Nephron (organoid): ENCODE measurements at regions not wholly inside any gene's neighbourhood (a gene's known extent, or its start where the extent isn't known, plus 50 kb on each side); places are given as distances from the start of the nearest gene placed in this dataset.

Experiments used
- H3K27ac Mint-ChIP-seq, 3 experiments: 2 replicates each; pipeline ENCODE4 v1.8.0; 2020; ENCODE audit warnings: mixed read lengths in 3 of 3, mild to moderate bottlenecking in 2 of 3, moderate library complexity in 1 of 3
- H3K27me3 Mint-ChIP-seq: 2 replicates; pipeline ENCODE4 v1.8.0; 2021; ENCODE audit warnings: low read depth, mild to moderate bottlenecking, moderate library complexity, mixed read lengths
- H3K36me3 Mint-ChIP-seq: 2 replicates; pipeline ENCODE4 v1.8.0; 2020; ENCODE audit warnings: low read depth, mixed read lengths
- H3K4me1 Mint-ChIP-seq: 2 replicates; pipeline ENCODE4 v1.8.0; 2020; ENCODE audit warnings: mixed read lengths
- H3K4me3 Mint-ChIP-seq, 3 experiments: 2 replicates each; pipeline ENCODE4 v1.8.0; 2020; ENCODE audit warnings: mild to moderate bottlenecking in 3 of 3, mixed read lengths in 3 of 3, moderate library complexity in 2 of 3
- H3K9me3 Mint-ChIP-seq: 2 replicates; pipeline ENCODE4 v1.8.0; 2020; ENCODE audit warnings: mixed read lengths
- CTCF ChIP-seq, 3 experiments: fragments of 200-600 bp; sonication (generic); IDR thresholded peaks; one replicate each; pipeline ENCODE4 v1.5.0; 2021; ENCODE audit warnings: antibody characterized with exemption in 3 of 3; ENCODE audit not compliant: unreplicated experiment in 3 of 3

GRCh38 chr1:4091996-4092395 is 191.9 kb upstream of the C1orf174 start:
- H3K27me3 Mint-ChIP-seq, result no peaks in the 10 kb centered on the region
- H3K4me1 Mint-ChIP-seq, result no peaks in the 10 kb centered on the region
- TF ChIP-seq CTCF (IDR thresholded peaks at IDR 0.05; ENCODE audit: unreplicated experiment in 3 of 3), result no peak
- no peak overlapping the region for H3K27ac Mint-ChIP-seq
- peaks cover 33% of the 10 kb centered on the region for H3K9me3 Mint-ChIP-seq
- H3K36me3 Mint-ChIP-seq, result no peaks in the 10 kb centered on the region
- H3K4me3 Mint-ChIP-seq, result no peak overlapping the region

- Mint-ChIP-seq H3K4me1 (no peaks in the 10 kb centered on the region), H3K27ac (no peak overlapping the region), H3K27me3 (no peaks in the 10 kb centered on the region), H3K4me3 (no peak overlapping the region), H3K9me3 (peaks cover 37% of the 10 kb centered on the region), H3K36me3 (no peaks in the 10 kb centered on the region)
- TF ChIP-seq CTCF (IDR thresholded peaks at IDR 0.05; ENCODE audit: unreplicated experiment in 3 of 3), result no peak
These were observed 193.9 kb upstream of the C1orf174 start for GRCh38 chr1:4093856-4094565.

- Mint-ChIP-seq H3K27me3 (no peaks in the 10 kb centered on the region), H3K36me3 (no peaks in the 10 kb centered on the region), H3K4me1 (no peaks in the 10 kb centered on the region), H3K4me3 (no peak overlapping the region), H3K9me3 (peaks cover 33% of the 10 kb centered on the region), H3K27ac (no peak overlapping the region)
- no peak for TF ChIP-seq CTCF (IDR thresholded peaks at IDR 0.05; ENCODE audit: unreplicated experiment in 3 of 3)
These were observed 195.4 kb upstream of the C1orf174 start for GRCh38 chr1:4095433-4095971.

- no peaks in the 10 kb centered on the region for H3K36me3 Mint-ChIP-seq
- H3K4me3 Mint-ChIP-seq, result no peak overlapping the region
- peaks cover 11% of the 10 kb centered on the region for H3K27me3 Mint-ChIP-seq
- TF ChIP-seq CTCF (IDR thresholded peaks at IDR 0.05; ENCODE audit: unreplicated experiment in 3 of 3), result no peak
- H3K4me1 Mint-ChIP-seq, result no peaks in the 10 kb centered on the region
- no peak overlapping the region for H3K27ac Mint-ChIP-seq
- peaks cover 8% of the 10 kb centered on the region for H3K9me3 Mint-ChIP-seq
These were observed 201.5 kb upstream of the C1orf174 start for GRCh38 chr1:4101459-4102161.

GRCh38 chr1:4105300-4105880 is 205.3 kb upstream of the C1orf174 start:
- peaks cover 17% of the 10 kb centered on the region for H3K4me1 Mint-ChIP-seq
- peaks cover 11% of the 10 kb centered on the region for H3K27me3 Mint-ChIP-seq
- H3K27ac Mint-ChIP-seq, result no peak overlapping the region
- H3K36me3 Mint-ChIP-seq, result no peaks in the 10 kb centered on the region
- TF ChIP-seq CTCF (IDR thresholded peaks at IDR 0.05; ENCODE audit: unreplicated experiment in 3 of 3), result no peak
- H3K4me3 Mint-ChIP-seq, result no peak overlapping the region
- no peaks in the 10 kb centered on the region for H3K9me3 Mint-ChIP-seq
